C4-2B (cell line): ENCODE measurements at regions not wholly inside any gene's neighbourhood (a gene's known extent, or its start where the extent isn't known, plus 50 kb on each side); places are given as distances from the start of the nearest gene placed in this dataset.

Experiments
- CTCF ChIP-seq: fragments of 450-650 bp; conservative IDR thresholded peaks from 2 replicates; pipeline ENCODE4 v1.5.1; 2017; ENCODE audit warnings: mild to moderate bottlenecking
- ZFX ChIP-seq: fragments of 450-650 bp; IDR thresholded peaks from 2 replicates; pipeline ENCODE4 v1.6.1; 2017

- TF ChIP-seq CTCF (no peak), ZFX (no peak)
Measured at GRCh38 chr1:5774019-5774418, 218.2 kb downstream of the NPHP4 start.
